DMS153 treated with DMSO at 0.1 percent for 48 hours (cell line): ENCODE measurements at regions not wholly inside any gene's neighbourhood (a gene's known extent, or its start where the extent isn't known, plus 50 kb on each side); places are given as distances from the start of the nearest gene placed in this dataset.

Experiments used
- DNase-seq: peaks from one replicate; lab custom pipeline; 2025; ENCODE audit not compliant: unreplicated experiment; lab: John Stamatoyannopoulos, UW

- DNase-seq, result no peak
Observed at GRCh38 chr5:19406576-19407365, 581.2 kb downstream of the CDH18 start.

GRCh38 chr5:19408149-19408548 lies 579.9 kb downstream of the CDH18 start:
- DNase-seq, result no peak

GRCh38 chr5:19411936-19412335 lies 576.1 kb downstream of the CDH18 start:
- no peak for DNase-seq
